ENCODE measurements at regions not wholly inside any gene's neighbourhood (a gene's known extent, or its start where the extent isn't known, plus 50 kb on each side); places are given as distances from the start of the nearest gene placed in this dataset.

DNA sequence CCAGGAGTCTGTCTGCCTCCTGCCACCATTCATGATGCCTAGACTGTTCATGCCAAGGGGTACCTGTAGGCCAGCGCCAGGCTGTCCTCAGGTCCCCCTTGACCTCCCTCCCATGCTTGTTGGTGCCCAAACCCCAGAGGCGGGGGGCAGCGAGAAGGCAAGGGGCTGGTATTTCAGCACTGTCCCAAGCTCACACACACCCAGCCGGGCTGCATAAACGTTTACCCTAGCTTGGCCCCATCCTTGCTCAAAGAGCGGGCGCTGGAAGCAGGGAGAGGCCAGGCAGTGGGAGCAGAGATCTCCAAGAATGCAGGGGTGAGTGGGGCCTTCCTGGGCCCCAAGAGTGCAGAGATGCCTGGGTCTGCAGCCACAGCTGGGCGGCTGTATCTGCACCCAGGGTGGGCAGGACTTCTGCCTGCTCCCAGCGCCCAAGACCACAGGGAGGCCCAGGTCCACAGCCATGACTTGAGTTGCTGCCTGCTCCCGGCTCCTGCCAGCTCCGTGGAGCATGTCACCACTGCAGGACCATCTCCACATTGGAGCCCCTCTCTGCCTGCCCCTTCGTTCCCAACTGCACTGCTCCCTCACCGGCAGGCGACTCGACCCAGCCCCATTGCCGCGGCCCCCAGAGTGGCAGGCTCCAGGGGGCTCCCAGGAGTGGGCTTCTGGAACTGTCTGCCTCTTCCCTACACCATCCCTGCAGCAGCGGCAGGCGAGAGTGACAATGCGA, 616.6 kb downstream of the METTL4 start:
- no peak for DNase-seq (ENCODE audit: low spot score)

DNA sequence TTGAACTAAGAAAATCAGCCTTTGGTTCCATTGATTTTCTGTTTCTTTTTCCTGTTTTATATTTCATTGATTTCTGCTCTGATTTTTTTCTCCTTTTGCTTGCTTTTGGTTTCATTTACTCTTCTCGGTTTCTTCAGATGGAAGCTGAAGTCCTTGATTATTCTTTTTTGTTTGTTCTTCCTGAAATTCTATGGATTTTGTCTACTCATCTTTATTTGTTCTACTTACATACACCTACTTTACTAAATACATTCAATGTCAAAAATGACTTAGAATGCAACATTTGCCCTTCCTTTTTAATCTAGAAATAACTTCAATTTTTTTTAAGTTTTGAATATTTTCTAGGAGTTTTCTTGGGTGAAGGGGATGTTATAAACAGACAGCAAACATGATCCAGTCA, 612.5 kb downstream of the METTL4 start:
- DNase-seq (ENCODE audit: low spot score), result no peak

DNA sequence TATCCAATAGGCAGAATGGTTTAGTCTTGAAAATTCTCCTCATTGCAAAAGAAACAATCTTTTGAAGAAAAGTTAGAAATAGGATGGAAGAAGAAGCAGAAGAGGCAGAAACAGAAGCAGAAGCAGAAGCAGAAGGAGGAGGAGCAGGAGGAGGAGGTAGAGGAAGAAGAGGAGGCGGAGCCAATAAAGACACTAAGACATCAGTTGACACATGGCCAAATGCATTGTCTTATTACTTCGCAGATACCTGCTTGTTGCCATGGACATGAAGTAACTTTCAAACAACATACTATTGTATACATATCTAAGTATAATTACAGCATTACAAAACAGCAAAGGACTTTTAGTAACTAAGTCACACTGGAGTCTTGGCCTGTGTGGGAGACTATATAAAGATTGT, 606.3 kb downstream of the METTL4 start:
- no peak for DNase-seq (ENCODE audit: low spot score)

DNA sequence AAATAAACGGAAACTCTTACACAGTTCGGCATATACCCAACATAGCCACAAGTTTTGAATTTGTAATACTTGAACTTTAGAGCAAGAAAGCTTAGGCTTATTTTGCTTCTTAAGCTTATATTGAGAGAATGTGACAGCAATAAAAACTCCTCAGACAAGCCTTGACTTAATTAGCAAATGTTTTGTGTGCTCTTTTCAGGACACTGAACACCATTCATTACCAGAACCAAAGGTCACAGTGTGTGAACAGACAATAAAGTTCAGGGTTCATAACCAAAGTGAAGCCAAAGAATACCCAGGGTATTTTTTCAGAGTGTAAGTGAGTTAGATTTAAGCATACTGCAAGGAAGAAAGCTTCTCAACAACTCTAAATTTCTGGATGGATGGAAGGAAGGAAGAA, 605.8 kb downstream of the METTL4 start:
- DNase-seq (ENCODE audit: low spot score), result no peak

DNA sequence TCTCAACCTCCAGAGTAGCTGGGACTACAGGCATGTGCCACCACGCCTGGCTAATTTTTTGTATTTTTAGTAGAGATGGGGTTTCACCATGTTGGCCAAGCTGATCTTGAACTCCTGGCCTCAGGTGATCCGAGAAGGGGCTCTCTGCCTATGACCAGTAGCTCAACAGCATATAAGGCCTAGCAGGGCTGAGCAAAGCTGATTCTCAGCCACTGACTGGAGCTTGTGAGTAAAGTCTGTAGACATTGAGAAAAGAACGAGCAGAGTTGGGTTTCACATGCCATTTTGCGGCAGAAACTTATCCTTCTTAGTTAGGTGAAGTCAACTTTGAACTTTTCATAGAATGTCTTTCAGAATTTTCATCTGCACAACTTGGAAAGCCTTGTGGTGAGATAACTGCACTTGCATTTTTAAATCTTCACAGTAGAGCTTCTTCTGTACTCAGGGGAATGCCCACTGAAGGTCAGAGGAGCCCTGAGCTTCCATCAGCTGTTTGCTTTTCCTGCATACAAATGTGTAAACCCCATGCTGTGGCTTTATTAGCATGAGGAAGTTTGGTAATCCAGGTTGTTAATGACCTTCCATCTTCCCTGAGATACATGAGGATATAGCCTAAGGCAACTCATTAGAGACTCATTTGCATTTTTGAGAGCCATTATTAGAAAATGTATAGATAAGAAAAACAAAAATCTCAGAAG, 602.4 kb downstream of the METTL4 start:
- no peak for DNase-seq (ENCODE audit: low spot score)

DNA sequence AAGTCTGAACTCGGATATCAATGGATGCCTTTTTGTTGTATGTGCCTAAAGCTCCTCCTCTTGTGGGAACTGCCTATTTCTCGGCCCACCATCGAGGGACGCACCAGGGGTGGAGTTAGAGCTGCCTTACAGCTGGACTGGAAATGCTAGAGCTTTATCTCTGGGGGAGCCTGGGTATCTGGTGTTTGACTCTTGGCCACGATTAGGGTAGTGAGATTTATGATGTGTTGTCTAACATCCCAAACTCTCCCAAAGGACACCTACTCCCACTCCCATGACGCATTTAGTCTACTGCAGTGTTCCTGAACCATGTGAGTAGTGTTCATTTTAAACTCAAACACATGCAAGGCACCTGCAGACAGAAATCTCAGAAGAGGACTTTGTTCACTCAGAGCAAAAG, 594.8 kb downstream of the METTL4 start:
- DNase-seq (ENCODE audit: low spot score), result no peak

DNA sequence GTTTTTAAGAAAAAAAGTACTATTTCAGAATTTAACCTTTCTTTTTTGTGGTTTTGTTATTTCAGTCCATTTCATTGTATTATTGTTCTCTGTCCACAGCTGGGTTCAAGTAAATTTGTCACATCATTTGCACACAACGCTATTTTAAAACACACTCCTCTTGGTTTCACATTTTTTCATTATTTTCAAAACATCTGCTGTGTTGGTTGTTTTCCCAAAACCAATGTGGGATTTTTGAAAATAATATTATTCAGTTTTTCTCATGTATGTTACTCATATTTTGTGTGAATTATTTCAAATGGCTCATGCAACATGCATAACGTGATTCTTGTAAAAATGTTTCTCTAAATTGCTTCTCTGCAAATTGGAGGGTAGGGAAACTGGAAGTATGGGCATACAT, 589.2 kb downstream of the METTL4 start:
- no peak for DNase-seq (ENCODE audit: low spot score)

DNA sequence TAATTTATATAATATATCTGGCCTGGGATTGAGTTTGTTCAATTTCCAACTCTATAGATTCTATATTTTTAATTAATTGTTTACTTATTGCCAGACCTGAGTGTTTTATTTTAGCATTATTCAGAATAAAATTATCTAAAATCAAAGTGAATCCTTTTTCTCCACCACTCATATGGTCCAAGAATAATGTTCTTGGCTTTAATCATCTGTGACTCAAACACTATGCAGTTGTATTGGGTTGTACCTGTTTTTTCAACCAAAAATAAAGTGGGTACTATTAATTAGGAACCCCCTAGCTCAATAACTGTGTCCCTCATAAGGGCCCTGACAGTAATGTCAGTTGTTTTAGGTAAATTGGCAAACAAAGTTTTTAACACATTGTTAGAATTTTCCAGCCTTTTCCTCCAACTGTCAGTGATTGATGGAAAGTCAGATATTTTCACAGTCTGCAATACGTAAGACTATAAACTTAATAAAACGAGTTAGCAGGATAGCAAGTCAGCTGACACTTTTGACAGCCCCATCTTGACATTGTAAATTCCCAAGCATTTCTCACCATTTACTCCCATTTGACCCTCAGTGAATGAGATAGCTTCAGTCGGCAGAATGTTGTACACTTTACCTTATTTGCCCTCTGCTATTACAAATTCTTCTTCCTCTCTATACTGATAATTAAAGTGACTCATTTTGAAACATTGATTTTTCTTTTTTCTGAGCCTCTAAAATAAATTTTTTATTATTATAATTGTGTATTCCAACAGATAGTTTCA, 587.4 kb downstream of the METTL4 start:
- no peak for DNase-seq (ENCODE audit: low spot score)

DNA sequence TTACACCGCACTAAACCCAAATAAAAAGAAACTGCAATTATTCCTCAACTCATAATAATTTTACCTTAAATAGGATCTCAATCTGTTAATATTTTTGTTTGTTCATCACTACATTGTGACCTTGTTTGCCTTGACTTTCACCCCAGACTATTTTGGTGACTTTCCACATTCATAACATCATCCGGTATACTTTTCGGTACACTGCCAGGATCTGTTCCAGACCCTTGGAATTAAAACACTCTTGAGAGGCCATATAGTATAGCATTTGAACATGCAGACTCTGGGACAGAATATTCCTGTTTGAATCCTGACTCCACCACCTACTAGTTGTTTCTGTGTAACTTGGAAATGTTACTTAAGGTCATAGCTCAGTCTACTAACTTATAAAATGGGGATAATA, 577.4 kb downstream of the METTL4 start:
- DNase-seq (ENCODE audit: low spot score), result no peak

DNA sequence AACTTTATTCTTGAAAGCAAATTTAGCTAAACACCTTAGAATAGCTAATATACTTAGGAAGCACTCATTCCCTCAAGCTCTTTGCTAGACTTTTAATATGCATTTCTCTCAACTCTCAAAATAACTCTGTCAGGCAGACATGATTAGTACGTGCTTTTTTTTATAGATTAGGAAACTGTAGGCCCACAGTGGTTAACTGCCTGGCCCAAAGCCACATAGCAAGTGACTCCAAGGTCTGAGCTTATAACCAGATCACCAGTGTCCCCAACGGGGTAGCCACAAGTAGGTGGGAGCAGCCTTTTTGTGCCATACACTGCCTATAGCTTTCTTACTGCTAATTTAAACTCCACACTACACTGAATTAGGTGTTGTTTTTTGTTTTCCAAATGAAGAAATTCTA, 576.8 kb downstream of the METTL4 start:
- no peak for DNase-seq (ENCODE audit: low spot score)

DNA sequence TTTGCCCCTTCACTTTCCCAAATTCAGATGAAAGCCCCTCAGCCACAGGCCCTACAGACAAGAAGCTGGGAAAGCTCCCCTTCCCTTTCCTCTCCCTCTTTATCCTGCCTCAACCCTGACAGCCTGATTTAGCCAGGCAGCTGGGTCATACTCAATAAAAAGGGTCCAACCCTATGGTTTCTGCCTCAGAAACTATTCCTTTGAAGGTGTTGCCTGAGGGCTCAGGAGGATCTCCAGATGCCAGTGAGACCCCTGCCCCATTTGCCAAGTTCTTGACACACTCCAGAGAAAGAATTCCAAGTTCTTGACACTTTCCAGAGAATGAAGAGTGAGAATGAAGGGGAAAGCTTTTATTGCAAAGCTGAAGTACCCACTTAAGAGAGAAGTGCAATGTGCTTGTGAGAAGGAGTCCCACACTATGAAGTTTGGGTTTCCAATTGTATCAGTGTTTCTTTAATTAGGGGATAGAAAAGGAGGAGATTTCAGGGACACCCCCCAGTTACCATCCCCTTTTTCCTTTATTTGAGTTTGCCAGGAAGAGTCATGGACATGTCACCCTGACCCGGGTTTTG, 576.2 kb downstream of the METTL4 start:
- no peak for DNase-seq (ENCODE audit: low spot score)

DNA sequence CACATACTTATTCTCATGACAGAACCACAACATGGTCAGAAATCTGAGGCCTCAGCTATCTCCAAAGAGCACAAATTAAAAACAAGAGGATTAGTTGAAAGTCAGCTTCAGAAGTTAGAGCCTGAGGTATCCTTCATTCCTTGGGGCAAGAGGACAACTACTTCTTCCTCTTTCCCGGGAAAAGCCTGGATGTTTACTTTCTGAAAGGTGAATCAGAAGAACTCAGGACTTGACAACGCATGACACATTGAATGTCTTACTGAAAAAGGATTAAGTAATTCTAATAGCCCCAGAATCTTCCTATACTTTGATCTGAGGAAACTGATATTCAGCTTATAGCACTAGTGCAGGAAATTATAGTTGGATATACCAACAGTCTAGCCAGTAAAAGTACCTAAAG, 573.2 kb downstream of the METTL4 start:
- DNase-seq (ENCODE audit: low spot score), result no peak

DNA sequence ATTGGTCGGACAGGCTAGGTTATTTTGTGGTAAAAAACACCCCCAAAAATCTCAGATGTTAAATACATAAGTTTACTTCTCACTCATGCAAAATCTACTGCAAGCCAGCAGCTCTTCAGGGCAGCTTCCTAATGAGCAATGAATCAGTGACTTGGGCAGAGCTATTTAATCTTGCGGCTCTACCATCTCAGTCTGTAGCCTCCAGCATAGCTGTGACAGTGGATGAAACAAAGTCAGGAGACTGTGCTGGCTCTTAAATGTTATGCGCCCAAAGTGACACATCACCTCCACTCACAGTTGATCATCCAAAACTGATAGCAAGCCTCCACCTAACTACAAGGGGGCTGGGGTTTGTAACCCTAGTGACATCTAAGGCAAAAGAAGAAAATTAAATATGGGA, 571.9 kb downstream of the METTL4 start:
- DNase-seq (ENCODE audit: low spot score), result no peak

DNA sequence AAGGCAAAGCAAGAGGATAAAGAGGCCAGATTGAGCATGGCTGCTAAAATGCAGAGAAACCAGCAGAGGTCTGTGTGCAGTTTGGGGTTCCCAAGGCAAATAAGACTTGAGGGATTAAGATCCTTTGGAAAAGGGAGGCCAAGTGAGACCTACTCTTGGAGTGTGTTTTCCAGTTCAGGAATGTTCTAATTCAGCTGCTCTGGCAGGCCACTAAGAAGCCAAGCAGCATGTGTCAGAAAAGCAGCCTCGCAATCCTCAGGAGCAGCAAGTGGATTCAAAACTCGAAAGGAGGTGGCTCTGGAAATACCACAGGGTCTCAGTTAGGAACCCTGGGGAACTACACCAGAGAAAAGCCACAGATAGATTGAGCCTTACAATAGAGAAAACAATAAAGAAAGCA, 569.2 kb downstream of the METTL4 start:
- DNase-seq (ENCODE audit: low spot score), result no peak

DNA sequence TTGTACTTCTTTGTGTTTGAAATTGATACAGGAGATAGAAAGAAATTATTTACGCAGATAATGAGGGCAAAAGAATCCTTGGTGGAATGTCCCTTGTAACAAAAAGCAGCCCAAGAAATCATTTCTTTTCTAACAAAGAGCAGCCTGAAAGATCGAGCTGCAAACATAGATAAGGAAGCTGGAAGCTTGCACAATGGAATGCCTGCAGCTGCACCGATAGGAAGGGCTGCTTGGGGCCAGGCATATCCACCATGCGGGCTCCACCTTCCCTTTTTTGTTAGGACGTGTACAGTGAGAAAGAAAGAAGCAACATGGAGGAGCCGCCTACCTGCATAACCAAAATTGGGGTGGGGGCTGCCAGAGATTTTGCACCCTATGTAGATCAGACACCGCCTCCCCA, 568.7 kb downstream of the METTL4 start:
- DNase-seq (ENCODE audit: low spot score), result no peak

DNA sequence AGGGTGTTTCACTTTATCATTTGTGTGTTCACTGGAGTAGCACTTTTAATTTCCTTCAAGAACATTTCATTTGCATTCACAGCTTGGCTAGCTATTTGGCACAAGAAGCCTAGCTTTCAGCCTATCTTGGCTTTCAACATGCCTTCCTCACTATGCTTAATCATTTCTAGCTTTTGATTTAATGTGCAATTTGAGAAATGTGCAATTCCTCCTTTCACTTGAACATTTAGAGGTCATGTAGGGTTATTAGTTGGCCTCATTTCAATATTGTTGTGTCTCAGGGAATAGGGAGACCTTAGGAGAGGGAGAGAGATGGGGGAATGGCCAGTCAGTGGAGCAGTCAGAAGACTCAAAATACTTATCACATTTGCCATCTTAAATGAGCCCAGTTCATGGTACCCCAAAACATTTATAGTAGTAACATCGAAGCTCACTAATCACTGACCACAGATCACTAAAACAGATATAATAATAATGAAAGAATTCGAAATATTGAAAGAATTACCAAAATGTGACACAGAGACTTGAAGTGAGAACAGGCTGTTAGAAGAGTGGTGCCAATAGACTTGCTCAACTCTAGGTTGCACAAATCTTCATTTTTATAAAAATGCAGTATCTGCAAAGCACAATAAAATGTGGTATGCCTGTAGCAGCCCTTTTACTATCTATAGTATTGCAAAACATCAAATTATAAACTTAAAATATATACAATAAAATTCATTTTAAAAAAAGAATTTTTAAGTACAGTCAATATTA, 561.2 kb downstream of the METTL4 start:
- no peak for DNase-seq (ENCODE audit: low spot score)

DNA sequence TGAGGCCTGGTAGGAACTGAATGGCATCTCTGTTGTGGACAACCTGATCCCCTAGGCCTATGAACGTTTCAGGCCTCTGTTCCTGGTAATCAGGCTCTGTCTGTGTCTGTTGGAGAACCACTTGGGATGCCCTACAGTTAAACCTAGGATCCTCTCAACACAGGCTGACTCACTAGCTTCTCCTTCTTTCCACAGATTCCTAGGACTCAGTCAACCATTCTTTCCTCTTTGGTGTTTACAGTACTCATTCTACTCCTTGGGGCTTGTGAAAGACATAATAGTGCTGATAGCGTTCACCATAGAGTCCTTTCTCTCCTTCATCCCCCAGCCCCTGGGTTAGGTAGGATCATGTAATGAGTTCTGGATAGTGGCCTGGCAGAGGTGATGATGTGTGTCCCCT, 544.3 kb downstream of the METTL4 start:
- no peak for DNase-seq (ENCODE audit: low spot score)

DNA sequence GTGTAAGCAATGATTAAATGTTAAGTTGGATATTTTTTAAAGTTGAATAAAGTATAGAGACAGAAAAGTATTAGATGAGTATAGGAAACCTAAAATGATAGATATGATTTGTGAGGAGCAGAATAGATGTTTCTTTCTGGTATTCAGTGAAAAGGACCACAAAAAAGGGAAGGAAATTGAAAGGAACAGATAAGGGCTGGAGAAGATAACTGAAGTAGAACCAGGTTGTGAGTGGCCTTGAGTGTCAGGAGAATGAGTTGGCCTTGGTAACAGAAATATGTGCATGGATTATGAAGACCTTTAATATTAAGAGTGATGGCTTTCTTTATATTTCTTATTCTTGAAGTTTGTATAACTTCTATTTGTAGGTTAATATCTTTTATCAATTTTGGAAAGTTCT, 543.5 kb downstream of the METTL4 start:
- no peak for DNase-seq (ENCODE audit: low spot score)

DNA sequence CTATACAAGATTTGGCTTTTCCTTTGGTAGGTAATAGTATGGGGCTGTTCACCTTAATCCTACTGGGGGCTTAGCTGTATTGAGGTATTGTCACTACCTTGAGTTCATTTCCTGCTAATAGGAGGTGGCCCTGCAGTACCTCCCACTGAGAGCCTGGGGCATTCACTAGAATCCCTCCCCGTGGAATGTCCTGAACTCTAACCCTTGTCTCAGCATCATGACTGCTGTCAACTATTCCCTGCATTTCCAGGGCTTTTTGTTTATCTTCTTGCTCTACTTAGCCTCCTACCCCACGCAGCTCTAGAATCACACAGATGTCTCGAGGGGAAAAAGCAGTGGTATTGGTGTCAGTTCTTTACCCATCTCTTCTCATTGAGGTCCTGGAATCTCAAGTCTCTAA, 542.3 kb downstream of the METTL4 start:
- DNase-seq (ENCODE audit: low spot score), result no peak

DNA sequence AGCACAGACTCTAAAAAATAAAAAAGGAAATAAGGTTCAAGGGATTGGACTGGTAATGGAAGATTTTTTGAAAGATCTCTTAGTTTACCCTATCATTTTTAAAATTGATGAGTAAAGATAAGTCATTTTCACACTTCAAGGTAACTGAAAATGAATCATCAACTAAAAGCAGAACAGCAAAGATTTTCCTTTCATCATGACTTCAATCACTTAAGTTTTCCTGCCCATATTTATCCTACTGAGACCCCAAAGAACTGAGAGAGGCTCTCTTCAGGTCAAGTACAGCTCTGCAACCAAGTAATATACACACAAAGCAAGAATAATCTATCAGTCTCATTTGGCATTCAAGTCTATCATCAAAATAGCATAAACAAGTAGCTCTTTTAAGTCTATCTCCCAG, 540.7 kb downstream of the METTL4 start:
- DNase-seq (ENCODE audit: low spot score), result no peak

DNA sequence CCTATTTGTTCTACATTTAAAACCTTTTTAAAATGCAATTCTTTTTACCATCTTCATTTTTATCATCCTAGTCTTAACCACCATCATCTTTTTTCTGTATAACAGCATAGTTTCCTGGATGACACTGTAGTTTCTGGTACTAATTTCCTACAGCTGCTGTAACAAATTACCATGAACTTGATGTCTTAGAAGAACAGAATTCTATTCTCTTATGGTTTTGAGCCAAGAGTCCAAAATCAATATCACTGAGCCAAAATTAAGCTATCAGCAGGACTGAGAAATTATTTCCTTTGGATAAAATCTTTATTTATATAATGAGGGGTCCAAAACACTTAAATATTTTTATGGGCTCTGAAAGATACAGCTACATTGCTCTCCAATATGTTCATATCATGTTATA, 539.3 kb downstream of the METTL4 start:
- DNase-seq (ENCODE audit: low spot score), result no peak

DNA sequence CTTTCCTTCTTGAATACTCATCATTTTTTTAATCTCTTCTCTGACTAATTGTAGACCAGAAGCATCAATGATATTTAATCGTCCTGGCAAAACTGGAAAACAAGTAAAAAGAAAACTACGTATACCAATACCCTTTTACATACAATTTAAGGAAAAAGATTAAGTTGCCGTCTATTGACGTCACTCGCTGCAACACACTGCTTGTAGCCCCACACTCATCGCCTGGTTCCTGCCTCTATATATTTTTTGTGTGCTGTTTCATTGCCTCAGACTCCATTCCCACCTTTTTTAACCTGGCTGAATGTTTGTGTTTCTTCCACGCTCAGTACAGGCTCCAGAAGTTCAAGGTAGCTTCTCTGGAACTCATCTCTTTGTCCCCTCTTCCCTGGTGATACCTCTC, 536.2 kb downstream of the METTL4 start:
- no peak for DNase-seq (ENCODE audit: low spot score)

Measured in HuH-7.5 (cell line).